Osteoblast (primary cell): ENCODE measurements at regions not wholly inside any gene's neighbourhood (a gene's known extent, or its start where the extent isn't known, plus 50 kb on each side); places are given as distances from the start of the nearest gene placed in this dataset.

Experiments
- DNase-seq: peaks from one replicate; pipeline ENCODE4 v3.0.0; 2011; ENCODE audit warnings: low spot score, mixed read lengths; ENCODE audit not compliant: insufficient read length; ENCODE audit errors: missing footprints
- H2AFZ ChIP-seq: 2 replicates; pipeline ENCODE4 v1.6.0; 2011; ENCODE audit warnings: mild to moderate bottlenecking, low read length
- H3K27ac ChIP-seq: 2 replicates; pipeline ENCODE4 v1.5.1; 2011; ENCODE audit warnings: mild to moderate bottlenecking, low read depth, low read length, moderate library complexity
- H3K27me3 ChIP-seq: 2 replicates; pipeline ENCODE4 v1.6.0; 2012; ENCODE audit warnings: mild to moderate bottlenecking, control low read depth, inconsistent platforms, low read length, moderate library complexity; ENCODE audit not compliant: insufficient read depth
- H3K36me3 ChIP-seq: 2 replicates; pipeline ENCODE4 v1.5.1; 2011; ENCODE audit warnings: mild to moderate bottlenecking, low read length, control low read depth, moderate library complexity; ENCODE audit not compliant: insufficient read depth
- H3K4me1 ChIP-seq: 2 replicates; pipeline ENCODE4 v1.5.1; 2011; ENCODE audit warnings: mild to moderate bottlenecking, low read length, control low read depth, moderate library complexity; ENCODE audit not compliant: insufficient read depth
- H3K4me2 ChIP-seq: 2 replicates; pipeline ENCODE4 v1.6.0; 2011; ENCODE audit warnings: mild to moderate bottlenecking, low read length; ENCODE audit not compliant: insufficient read depth
- H3K4me3 ChIP-seq: fragments of 200-600 bp; sonication (generic); 3 replicates; pipeline ENCODE4 v1.5.1; 2012; ENCODE audit warnings: mild to moderate bottlenecking, low read length, inconsistent platforms; ENCODE audit not compliant: insufficient read depth
- H3K79me2 ChIP-seq: 2 replicates; pipeline ENCODE4 v1.6.0; 2012; ENCODE audit warnings: mild to moderate bottlenecking, low read length, control low read depth, inconsistent platforms; ENCODE audit not compliant: insufficient read depth
- H3K9me3 ChIP-seq: 2 replicates; pipeline ENCODE4 v1.5.1; 2011; ENCODE audit warnings: low read depth, low read length, control low read depth
- H4K20me1 ChIP-seq: 2 replicates; pipeline ENCODE4 v1.6.0; 2012; ENCODE audit warnings: mild to moderate bottlenecking, low read length, control low read depth; ENCODE audit not compliant: insufficient read depth
- CTCF ChIP-seq: IDR thresholded peaks from 2 replicates; pipeline ENCODE4 v1.5.1; 2011; ENCODE audit warnings: mild to moderate bottlenecking, low read depth, low read length, moderate library complexity; ENCODE audit errors: extremely low read depth

GRCh38 chr10:128873411-128874054 is 593.5 kb upstream of the MGMT start:
- no peak overlapping the region for H3K27ac ChIP-seq
- H4K20me1 ChIP-seq, result no peaks in the 10 kb centered on the region
- H3K9me3 ChIP-seq, result peaks cover 5% of the 10 kb centered on the region
- H3K36me3 ChIP-seq, result no peaks in the 10 kb centered on the region
- H3K79me2 ChIP-seq, result no peaks in the 10 kb centered on the region
- DNase-seq, result no peak
- no peak overlapping the region for H3K4me3 ChIP-seq
- no peaks in the 10 kb centered on the region for H3K27me3 ChIP-seq
- no peak overlapping the region for H2AFZ ChIP-seq
- no peak for TF ChIP-seq CTCF
- H3K4me1 ChIP-seq, result no peaks in the 10 kb centered on the region
- H3K4me2 ChIP-seq, result no peak overlapping the region

DNA sequence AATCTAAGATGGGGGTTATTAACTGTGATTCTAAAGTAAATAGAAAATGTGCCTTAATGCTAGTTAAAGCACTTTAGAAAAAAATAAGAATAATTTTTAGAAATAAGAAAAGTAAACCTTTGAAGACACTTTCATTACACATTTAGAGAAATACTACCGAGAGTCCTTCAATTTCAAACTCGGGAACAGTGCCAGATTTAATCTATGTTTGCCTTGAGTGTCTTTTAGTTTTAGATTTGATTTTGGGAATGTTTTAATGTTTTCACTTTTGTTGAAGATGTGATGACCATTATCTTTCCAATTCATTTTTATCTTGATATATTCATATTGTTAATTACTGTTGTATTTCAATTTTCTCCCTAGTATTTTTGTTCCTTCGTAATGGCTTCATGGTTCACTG is 592.7 kb upstream of the MGMT start:
- DNase-seq, result no peak
- no peak for TF ChIP-seq CTCF
- no peaks in the 10 kb centered on the region for H3K4me1 ChIP-seq
- no peak overlapping the region for H2AFZ ChIP-seq
- H3K4me2 ChIP-seq, result no peak overlapping the region
- no peak overlapping the region for H3K4me3 ChIP-seq
- no peak overlapping the region for H3K27ac ChIP-seq
- H3K9me3 ChIP-seq, result peaks cover 5% of the 10 kb centered on the region
- no peaks in the 10 kb centered on the region for H3K36me3 ChIP-seq
- no peaks in the 10 kb centered on the region for H3K27me3 ChIP-seq
- H4K20me1 ChIP-seq, result no peaks in the 10 kb centered on the region
- H3K79me2 ChIP-seq, result no peaks in the 10 kb centered on the region

DNA sequence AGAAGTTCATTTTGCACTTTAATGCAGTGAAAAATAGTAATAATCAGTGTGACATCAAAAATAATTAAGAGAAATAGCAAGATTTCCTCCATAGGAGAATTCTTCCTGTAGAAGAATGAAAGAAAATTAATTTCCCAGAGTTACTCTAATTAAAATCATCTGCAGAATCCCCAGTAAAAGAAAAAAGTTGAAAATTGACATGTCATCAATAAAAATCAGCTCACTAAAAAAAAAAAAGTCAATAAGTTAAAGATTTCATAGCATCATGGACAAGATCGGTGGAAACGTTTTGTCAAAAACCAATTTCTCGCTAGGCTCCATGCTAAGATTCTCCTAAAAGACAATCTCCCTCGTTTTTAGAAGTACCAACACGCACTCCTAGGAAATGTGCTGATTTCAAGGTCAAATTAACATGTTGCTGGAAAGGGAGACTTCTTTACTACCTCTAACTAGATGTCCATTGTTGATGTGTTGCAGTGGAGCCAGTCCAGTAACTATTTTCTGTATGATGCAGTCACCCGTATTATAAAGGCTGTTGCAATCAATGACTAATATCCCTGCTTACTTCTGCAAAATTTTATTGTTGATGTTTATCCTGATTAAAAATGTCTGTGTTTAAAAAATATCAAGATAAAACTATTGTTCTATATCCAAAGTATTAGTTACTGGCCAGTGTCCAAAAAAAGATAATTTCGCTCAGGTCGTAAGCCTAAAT is 591.9 kb upstream of the MGMT start:
- no peak for TF ChIP-seq CTCF

GRCh38 chr10:128875956-128876736 is 590.9 kb upstream of the MGMT start:
- no peak overlapping the region for H3K4me2 ChIP-seq
- no peaks in the 10 kb centered on the region for H3K36me3 ChIP-seq
- peaks cover 5% of the 10 kb centered on the region for H3K9me3 ChIP-seq
- no peaks in the 10 kb centered on the region for H3K79me2 ChIP-seq
- no peak for TF ChIP-seq CTCF
- H3K4me3 ChIP-seq, result no peak overlapping the region
- H3K27me3 ChIP-seq, result no peaks in the 10 kb centered on the region
- no peak for DNase-seq
- no peak overlapping the region for H3K27ac ChIP-seq
- no peaks in the 10 kb centered on the region for H4K20me1 ChIP-seq
- H3K4me1 ChIP-seq, result no peaks in the 10 kb centered on the region
- no peak overlapping the region for H2AFZ ChIP-seq

More for the DNA sequence above, 591.9 kb upstream of the MGMT start:
- DNase-seq, result no peak
- H3K4me3 ChIP-seq, result no peak overlapping the region
- H3K4me1 ChIP-seq, result no peaks in the 10 kb centered on the region
- H4K20me1 ChIP-seq, result no peaks in the 10 kb centered on the region
- no peaks in the 10 kb centered on the region for H3K27me3 ChIP-seq
- H2AFZ ChIP-seq, result no peak overlapping the region
- H3K9me3 ChIP-seq, result peaks cover 5% of the 10 kb centered on the region
- H3K79me2 ChIP-seq, result no peaks in the 10 kb centered on the region
- no peak overlapping the region for H3K4me2 ChIP-seq
- H3K27ac ChIP-seq, result no peak overlapping the region
- no peaks in the 10 kb centered on the region for H3K36me3 ChIP-seq
